ENCODE measurements at regions not wholly inside any gene's neighbourhood (a gene's known extent, or its start where the extent isn't known, plus 50 kb on each side); places are given as distances from the start of the nearest gene placed in this dataset.

DNA sequence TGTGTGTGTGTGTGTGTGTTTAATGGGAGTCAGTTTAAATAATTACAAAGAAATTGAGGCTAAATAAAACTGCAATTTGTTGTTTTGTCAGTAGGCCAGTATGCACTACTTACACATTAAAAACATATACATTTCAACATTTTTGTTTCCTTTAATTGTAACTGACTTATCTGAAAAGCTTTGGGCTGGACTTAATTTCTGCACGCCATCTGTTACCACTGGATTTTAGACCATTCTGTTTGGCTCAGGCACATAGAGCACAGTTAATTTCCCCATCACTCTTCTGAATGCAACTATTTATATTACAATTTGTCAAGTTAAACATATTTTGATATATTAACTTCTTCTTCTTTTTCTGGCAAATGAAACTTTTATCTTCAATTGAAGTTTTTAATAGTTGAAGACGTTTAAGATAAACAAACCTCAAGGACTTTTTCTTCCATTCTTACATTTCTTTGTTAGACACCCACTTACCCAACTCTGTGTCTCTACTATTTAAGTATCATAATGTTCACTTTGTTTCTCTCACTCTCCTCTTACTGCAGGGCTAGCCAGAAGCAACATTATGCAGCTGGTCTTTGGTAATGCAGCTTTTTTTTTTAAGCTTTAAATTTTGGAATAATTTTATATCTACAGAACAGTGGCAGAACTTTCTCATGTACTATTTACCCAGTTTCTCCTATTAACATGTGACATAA, 253.4 kb upstream of the ANKH start:
- no peaks in the 10 kb centered on the region for H3K36me3 Mint-ChIP-seq (ENCODE audit: low read depth)
- no peaks in the 10 kb centered on the region for H3K27me3 Mint-ChIP-seq (ENCODE audit: low read depth)
- H3K4me3 Mint-ChIP-seq: no peak overlapping the region
- peaks cover 28% of the 10 kb centered on the region for H3K9me3 Mint-ChIP-seq
- TF ChIP-seq, protein P1, sequence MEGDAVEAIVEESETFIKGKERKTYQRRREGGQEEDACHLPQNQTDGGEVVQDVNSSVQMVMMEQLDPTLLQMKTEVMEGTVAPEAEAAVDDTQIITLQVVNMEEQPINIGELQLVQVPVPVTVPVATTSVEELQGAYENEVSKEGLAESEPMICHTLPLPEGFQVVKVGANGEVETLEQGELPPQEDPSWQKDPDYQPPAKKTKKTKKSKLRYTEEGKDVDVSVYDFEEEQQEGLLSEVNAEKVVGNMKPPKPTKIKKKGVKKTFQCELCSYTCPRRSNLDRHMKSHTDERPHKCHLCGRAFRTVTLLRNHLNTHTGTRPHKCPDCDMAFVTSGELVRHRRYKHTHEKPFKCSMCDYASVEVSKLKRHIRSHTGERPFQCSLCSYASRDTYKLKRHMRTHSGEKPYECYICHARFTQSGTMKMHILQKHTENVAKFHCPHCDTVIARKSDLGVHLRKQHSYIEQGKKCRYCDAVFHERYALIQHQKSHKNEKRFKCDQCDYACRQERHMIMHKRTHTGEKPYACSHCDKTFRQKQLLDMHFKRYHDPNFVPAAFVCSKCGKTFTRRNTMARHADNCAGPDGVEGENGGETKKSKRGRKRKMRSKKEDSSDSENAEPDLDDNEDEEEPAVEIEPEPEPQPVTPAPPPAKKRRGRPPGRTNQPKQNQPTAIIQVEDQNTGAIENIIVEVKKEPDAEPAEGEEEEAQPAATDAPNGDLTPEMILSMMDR (IDR thresholded peaks at IDR 0.05; ENCODE audit: unreplicated experiment in 3 of 3): no peak
- peaks cover 12% of the 10 kb centered on the region for H3K4me1 Mint-ChIP-seq
- H3K27ac Mint-ChIP-seq: no peak overlapping the region

DNA sequence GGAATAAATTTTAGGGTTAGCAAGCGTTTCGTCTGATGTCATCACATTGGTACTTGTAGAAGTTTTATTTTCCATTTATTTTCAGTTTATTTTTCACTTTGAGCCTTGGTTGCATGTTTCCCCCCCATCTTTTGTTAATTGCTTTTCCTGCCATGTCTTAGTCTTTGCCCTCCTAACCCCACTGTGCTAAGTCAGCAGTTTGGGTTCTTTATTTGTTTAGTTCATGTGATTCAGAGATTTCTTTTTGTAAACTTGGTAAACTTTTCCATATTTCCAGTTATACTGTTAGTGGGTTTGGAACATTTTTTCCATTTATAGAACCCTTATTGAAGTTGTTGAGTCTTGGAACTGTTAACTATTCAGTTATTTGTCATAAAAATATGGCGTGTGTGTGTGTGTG, 252.9 kb upstream of the ANKH start:
- Mint-ChIP-seq H3K9me3 (peaks cover 24% of the 10 kb centered on the region), H3K27me3 (ENCODE audit: low read depth) (no peaks in the 10 kb centered on the region), H3K27ac (no peak overlapping the region), H3K4me1 (peaks cover 12% of the 10 kb centered on the region), H3K36me3 (ENCODE audit: low read depth) (no peaks in the 10 kb centered on the region), H3K4me3 (no peak overlapping the region)
- TF ChIP-seq, protein P1 (IDR thresholded peaks at IDR 0.05; ENCODE audit: unreplicated experiment in 3 of 3): no peak

DNA sequence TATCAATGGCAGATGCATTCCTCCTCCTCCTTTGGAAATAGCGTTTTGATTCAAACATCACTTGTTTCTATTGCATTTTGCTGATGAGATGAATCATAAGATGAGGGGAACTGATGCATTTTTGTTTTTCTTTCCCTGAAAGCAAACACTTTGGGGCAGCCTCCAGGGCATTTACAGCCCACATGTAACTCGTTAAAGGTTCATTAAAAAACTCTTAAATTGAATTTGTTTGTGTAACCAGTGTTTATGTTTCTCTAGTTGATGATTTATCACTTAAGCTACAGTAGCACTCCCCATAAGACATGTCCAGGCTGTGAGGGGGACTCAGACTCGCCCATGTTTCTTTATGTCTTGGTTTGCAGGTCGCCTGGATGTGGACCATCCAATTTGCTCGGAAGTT, 246.1 kb upstream of the ANKH start:
- peaks cover 4% of the 10 kb centered on the region for H3K27me3 Mint-ChIP-seq (ENCODE audit: low read depth)
- H3K27ac Mint-ChIP-seq: peak overlapping the region; percentile 19 to 88 (median 81)
- H3K36me3 Mint-ChIP-seq (ENCODE audit: low read depth): no peaks in the 10 kb centered on the region
- no peak overlapping the region for H3K4me3 Mint-ChIP-seq
- peaks cover 11% of the 10 kb centered on the region for H3K9me3 Mint-ChIP-seq
- TF ChIP-seq, protein P1 (IDR thresholded peaks at IDR 0.05; ENCODE audit: unreplicated experiment in 3 of 3): no peak
- peaks cover 14% of the 10 kb centered on the region for H3K4me1 Mint-ChIP-seq

DNA sequence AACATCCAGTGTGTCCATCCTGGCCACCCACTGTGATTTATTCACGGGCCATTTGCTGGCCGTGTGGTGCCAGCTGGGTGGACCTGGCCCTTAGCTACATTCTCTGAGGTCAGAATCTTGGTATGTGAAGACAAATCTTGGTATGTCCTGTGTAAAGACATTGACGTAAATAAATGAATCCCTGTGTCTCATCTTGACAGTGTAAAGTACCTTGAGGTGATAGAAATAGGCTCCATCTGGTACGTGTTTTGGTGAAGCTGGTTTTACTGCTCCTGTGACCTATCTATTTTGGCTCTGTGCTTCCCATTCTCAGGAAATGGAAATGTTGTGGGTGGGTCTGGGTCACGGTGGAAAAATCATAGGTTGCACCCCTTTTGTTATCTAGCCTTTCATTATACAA, 245.4 kb upstream of the ANKH start:
- Mint-ChIP-seq H3K27me3 (ENCODE audit: low read depth) (peaks cover 4% of the 10 kb centered on the region), H3K27ac (peak overlapping the region; percentile 19 to 88 (median 81)), H3K9me3 (peaks cover 10% of the 10 kb centered on the region), H3K36me3 (ENCODE audit: low read depth) (no peaks in the 10 kb centered on the region), H3K4me1 (peaks cover 14% of the 10 kb centered on the region), H3K4me3 (no peak overlapping the region)
- TF ChIP-seq, protein P1 (IDR thresholded peaks at IDR 0.05; ENCODE audit: unreplicated experiment in 3 of 3): no peak

DNA sequence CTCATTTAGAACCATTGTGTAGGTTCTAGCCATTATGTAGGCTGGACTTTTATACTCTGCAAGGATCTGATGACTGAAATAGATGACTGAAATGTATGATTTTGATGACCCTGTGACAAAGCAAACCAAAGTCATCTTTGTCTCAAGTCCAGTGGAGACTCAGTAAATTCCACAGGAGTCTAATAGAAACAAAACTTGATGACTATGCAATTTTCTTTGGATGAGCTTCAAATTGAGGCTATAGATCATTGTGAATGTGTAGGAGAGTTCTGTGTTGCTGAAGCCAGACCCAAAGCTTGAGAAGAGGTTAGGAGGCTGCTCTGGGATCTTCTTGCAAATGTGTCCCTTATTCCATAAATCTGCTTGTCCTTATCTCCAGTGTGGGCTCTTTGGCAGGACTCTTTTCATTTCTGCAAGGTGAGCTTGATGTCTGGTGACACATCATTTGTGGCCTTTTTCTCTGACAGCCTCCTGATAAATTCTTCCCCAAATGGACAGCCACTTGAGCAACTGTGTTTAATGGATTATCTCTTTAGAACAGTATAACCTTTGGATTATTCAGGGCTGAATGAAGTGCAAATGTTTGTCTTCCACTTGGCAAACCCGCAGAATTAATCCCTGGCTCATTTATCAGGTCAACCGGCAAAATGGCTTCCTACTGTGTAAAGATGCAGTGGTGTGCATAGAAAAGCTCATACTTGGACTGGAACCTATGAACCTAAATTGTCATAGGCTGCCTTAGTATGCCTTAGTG, 235.1 kb upstream of the ANKH start:
- no peaks in the 10 kb centered on the region for H3K9me3 Mint-ChIP-seq
- H3K4me1 Mint-ChIP-seq: peaks cover 22% of the 10 kb centered on the region
- no peaks in the 10 kb centered on the region for H3K36me3 Mint-ChIP-seq (ENCODE audit: low read depth)
- H3K4me3 Mint-ChIP-seq: no peak overlapping the region
- H3K27me3 Mint-ChIP-seq (ENCODE audit: low read depth): peaks cover 5% of the 10 kb centered on the region
- TF ChIP-seq, protein P1 (IDR thresholded peaks at IDR 0.05; ENCODE audit: unreplicated experiment in 3 of 3): no peak
- H3K27ac Mint-ChIP-seq: peak overlapping the region; percentile 5 to 90 (median 69)

All from nephron (organoid).